Mesenchymal stem cell (in vitro differentiated cells and primary cell): ENCODE measurements at regions not wholly inside any gene's neighbourhood (a gene's known extent, or its start where the extent isn't known, plus 50 kb on each side); places are given as distances from the start of the nearest gene placed in this dataset.

Experiments used
- DNase-seq: peaks from one replicate; pipeline ENCODE4 v3.0.0-alpha.2; 2013
- H2AFZ ChIP-seq: one replicate; pipeline ENCODE4 v1.6.1; 2013; ENCODE audit warnings: low read depth, mild to moderate bottlenecking, control low read depth, inconsistent platforms, low read length, moderate library complexity
- H2AK5ac ChIP-seq: 2 replicates; pipeline ENCODE4 v1.6.1; 2013; ENCODE audit warnings: low read length, moderate library complexity, mild to moderate bottlenecking, inconsistent platforms; ENCODE audit not compliant: severe bottlenecking
- H2BK120ac ChIP-seq: one replicate; pipeline ENCODE4 v1.6.1; 2013; ENCODE audit warnings: low read depth, mild to moderate bottlenecking, inconsistent platforms, low read length, moderate library complexity
- H2BK12ac ChIP-seq, 2 experiments: one replicate each; pipeline ENCODE4 v1.6.1; 2013; ENCODE audit warnings: inconsistent platforms in 2 of 2, low read length in 2 of 2, mild to moderate bottlenecking in 2 of 2, moderate library complexity in 2 of 2, control low read depth in 1 of 2
- H2BK15ac ChIP-seq: one replicate; pipeline ENCODE4 v1.6.1; 2013; ENCODE audit warnings: mild to moderate bottlenecking, low read depth, inconsistent platforms; ENCODE audit not compliant: poor library complexity, severe bottlenecking
- H2BK5ac ChIP-seq: 2 replicates; pipeline ENCODE4 v1.6.1; 2013; ENCODE audit warnings: low read depth, mild to moderate bottlenecking, low read length, control low read depth, inconsistent platforms; ENCODE audit not compliant: poor library complexity, severe bottlenecking
- H3K14ac ChIP-seq, 2 experiments: one replicate each; pipeline ENCODE4 v1.6.1; 2013; ENCODE audit warnings: inconsistent platforms in 2 of 2, low read length in 2 of 2, control low read depth in 1 of 2, mild to moderate bottlenecking in 1 of 2, moderate library complexity in 1 of 2
- H3K18ac ChIP-seq, 2 experiments: one replicate each; pipeline ENCODE4 v1.6.1; 2013; ENCODE audit warnings: inconsistent platforms in 2 of 2, low read length in 2 of 2, control low read depth in 1 of 2, low read depth in 1 of 2, mild to moderate bottlenecking in 1 of 2
- H3K23ac ChIP-seq, 2 experiments: one replicate each; pipeline ENCODE4 v1.6.1; 2013; ENCODE audit warnings: inconsistent platforms in 2 of 2, low read length in 2 of 2, mild to moderate bottlenecking in 2 of 2, moderate library complexity in 2 of 2, control low read depth in 1 of 2
- H3K27ac ChIP-seq: 2 replicates; pipeline ENCODE4 v1.5.1; 2013; ENCODE audit warnings: mild to moderate bottlenecking, moderate library complexity, low read length, control low read depth, inconsistent platforms; ENCODE audit not compliant: poor library complexity, severe bottlenecking
- H3K27me3 ChIP-seq, 2 experiments: 2 replicates each; pipeline versions ENCODE4 v1.6.1 to v1.7.0; 2013; ENCODE audit warnings: low read length in 2 of 2, mild to moderate bottlenecking in 2 of 2, moderate library complexity in 2 of 2, control low read depth in 1 of 2, inconsistent platforms in 1 of 2; ENCODE audit not compliant: control insufficient read depth in 1 of 2, insufficient read depth in 1 of 2
- H3K36me3 ChIP-seq, 2 experiments: 2 replicates each; pipeline versions ENCODE4 v1.6.1 to v1.7.0; 2013; ENCODE audit warnings: low read length in 2 of 2, control low read depth in 1 of 2, inconsistent platforms in 1 of 2, low read depth in 1 of 2, mild to moderate bottlenecking in 1 of 2; ENCODE audit not compliant: insufficient read depth in 2 of 2, control insufficient read depth in 1 of 2
- H3K4ac ChIP-seq, 2 experiments: one replicate each; pipeline ENCODE4 v1.6.1; 2013; ENCODE audit warnings: inconsistent platforms in 2 of 2, low read length in 2 of 2, mild to moderate bottlenecking in 2 of 2, moderate library complexity in 2 of 2, control low read depth in 1 of 2, low read depth in 1 of 2
- H3K4me1 ChIP-seq: 2 replicates; pipeline ENCODE4 v1.6.1; 2013; ENCODE audit warnings: low read depth, low read length, control low read depth; ENCODE audit not compliant: control insufficient read depth, insufficient read depth
- H3K4me2 ChIP-seq: 2 replicates; pipeline ENCODE4 v1.6.1; 2013; ENCODE audit warnings: low read length, mild to moderate bottlenecking, inconsistent platforms; ENCODE audit not compliant: poor library complexity, severe bottlenecking
- H3K4me3 ChIP-seq, 2 experiments: 2 replicates each; pipeline versions ENCODE4 v1.5.1 to v1.7.0; 2013; ENCODE audit warnings: low read length in 2 of 2, mild to moderate bottlenecking in 2 of 2, control low read depth in 1 of 2, low read depth in 1 of 2; ENCODE audit not compliant: insufficient read depth in 1 of 2
- H3K79me1 ChIP-seq: replicated peaks from 2 replicates; pipeline ENCODE4 v1.6.1; 2013; ENCODE audit warnings: mild to moderate bottlenecking, control low read depth, low read length, inconsistent platforms; ENCODE audit not compliant: poor library complexity, severe bottlenecking
- H3K9ac ChIP-seq: 2 replicates; pipeline ENCODE4 v1.7.0; 2013; ENCODE audit warnings: mild to moderate bottlenecking, low read length, moderate library complexity
- H3K9me3 ChIP-seq: 2 replicates; pipeline ENCODE4 v1.7.0; 2013; ENCODE audit warnings: mild to moderate bottlenecking, low read length; ENCODE audit not compliant: control insufficient read depth
- H4K8ac ChIP-seq: one replicate; pipeline ENCODE4 v1.6.1; 2013; ENCODE audit warnings: inconsistent platforms, mild to moderate bottlenecking, low read length, moderate library complexity
- H4K91ac ChIP-seq: one replicate; pipeline ENCODE4 v1.6.1; 2013; ENCODE audit warnings: mild to moderate bottlenecking, low read length, inconsistent platforms
- WGBS: methylation state at CpG from one replicate; pipeline ENCODE4 v1.1.7; 2013; ENCODE audit warnings: mixed read lengths; 5-methylcytosine and 5-hydroxymethylcytosine counted together

DNA sequence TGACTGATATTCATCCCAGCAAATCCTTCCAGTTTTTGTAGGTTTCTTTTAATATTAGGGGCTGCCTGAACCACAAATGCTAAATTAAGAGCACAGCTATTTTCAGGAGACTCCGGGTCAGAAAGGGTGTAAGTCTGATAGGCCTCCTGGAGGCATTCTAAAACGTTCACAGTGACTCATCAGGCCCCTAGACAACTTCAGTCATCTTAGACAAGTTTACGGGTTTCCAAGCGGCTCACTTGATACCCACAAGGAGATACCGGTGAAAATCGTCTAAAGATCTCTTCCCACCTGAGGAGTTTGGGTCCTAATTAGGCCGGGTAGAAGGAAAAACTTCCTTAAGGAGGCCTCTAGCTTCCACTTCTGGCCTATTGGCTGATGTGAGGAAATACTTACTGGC lies 342.7 kb upstream of the USP9Y start:
- H4K8ac ChIP-seq, result no peak overlapping the region
- DNase-seq, result no peak
- H3K79me1 ChIP-seq, result no peaks in the 10 kb centered on the region
- H3K36me3 ChIP-seq, result no peaks in the 10 kb centered on the region
- H2AK5ac ChIP-seq, result no peak overlapping the region
- no peak overlapping the region for H2BK12ac ChIP-seq
- H3K18ac ChIP-seq, result no peak overlapping the region
- H2BK15ac ChIP-seq, result no peak overlapping the region
- no peak overlapping the region for H3K4me2 ChIP-seq
- 86% methylated on average over 6 of the region's 7 CpGs for WGBS
- H4K91ac ChIP-seq, result no peak overlapping the region
- no peaks in the 10 kb centered on the region for H3K4me1 ChIP-seq
- no peak overlapping the region for H3K4me3 ChIP-seq
- H3K4ac ChIP-seq, result no peak overlapping the region
- H3K9ac ChIP-seq, result no peak overlapping the region
- H2BK120ac ChIP-seq, result no peak overlapping the region
- no peak overlapping the region for H3K23ac ChIP-seq
- no peak overlapping the region for H2BK5ac ChIP-seq
- no peak overlapping the region for H3K27ac ChIP-seq
- no peak overlapping the region for H3K14ac ChIP-seq
- H3K27me3 ChIP-seq, result no peaks in the 10 kb centered on the region
- H3K9me3 ChIP-seq, result no peaks in the 10 kb centered on the region
- H2AFZ ChIP-seq, result no peak overlapping the region

DNA sequence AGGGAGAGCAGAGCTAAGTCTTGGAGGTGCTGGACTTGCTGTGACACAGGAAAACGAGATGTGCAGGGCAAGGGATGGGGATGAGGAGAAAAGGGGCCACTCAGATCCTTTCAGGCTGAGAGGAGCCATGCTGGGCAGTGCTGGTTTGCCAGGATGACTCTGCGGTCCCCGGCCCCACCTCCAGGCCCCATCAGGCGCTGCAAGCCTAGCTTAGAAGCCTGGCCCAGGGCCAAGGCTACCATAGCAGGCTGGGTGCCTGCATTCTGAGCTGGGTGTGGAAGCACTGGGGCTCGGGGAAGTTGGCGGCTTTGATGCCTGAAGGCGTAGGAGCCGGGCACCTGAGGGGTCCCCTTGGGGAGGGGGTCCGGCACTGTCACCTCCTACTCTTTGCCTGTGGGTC lies 341.2 kb upstream of the USP9Y start:
- WGBS, result 38% methylated on average over 2 of the region's 9 CpGs
- no peak overlapping the region for H4K8ac ChIP-seq
- H3K9ac ChIP-seq, result no peak overlapping the region

DNA sequence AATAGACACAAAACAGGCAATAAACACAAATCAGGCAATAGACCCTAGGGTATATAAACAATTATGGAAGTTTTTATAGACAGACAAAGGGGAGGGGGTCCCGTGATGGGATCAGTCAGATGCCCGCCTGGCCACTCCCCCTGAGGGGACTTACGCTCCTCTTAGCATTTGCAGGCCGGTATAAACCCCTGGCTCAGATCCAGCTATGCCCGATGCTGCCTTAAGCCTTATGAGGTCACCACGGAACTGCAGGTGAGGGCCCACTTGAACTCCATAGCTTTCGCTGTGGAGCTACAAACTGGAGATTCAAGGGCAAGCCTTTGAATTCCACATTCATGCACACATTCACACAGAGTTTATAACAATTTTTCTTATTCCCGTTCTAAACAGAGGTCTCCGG lies 340.5 kb upstream of the USP9Y start:
- Histone ChIP-seq H4K8ac (no peak overlapping the region), H3K4me3 (no peak overlapping the region), H3K4ac (no peak overlapping the region), H3K18ac (no peak overlapping the region), H3K79me1 (no peaks in the 10 kb centered on the region), H2BK5ac (no peak overlapping the region), H2BK15ac (no peak overlapping the region), H4K91ac (no peak overlapping the region), H3K9me3 (no peaks in the 10 kb centered on the region), H3K27ac (no peak overlapping the region), H3K4me1 (no peaks in the 10 kb centered on the region), H3K9ac (no peak overlapping the region), H3K4me2 (no peak overlapping the region), H3K23ac (no peak overlapping the region), H3K36me3 (no peaks in the 10 kb centered on the region), H2AK5ac (no peak overlapping the region), H2AFZ (no peak overlapping the region), H2BK12ac (no peak overlapping the region), H3K27me3 (no peaks in the 10 kb centered on the region), H3K14ac (no peak overlapping the region), H2BK120ac (no peak overlapping the region)
- no peak for DNase-seq
- WGBS, result 57% methylated on average over 7 of the region's 9 CpGs

More for the DNA sequence above, 341.2 kb upstream of the USP9Y start:
- H3K4me1 ChIP-seq, result no peaks in the 10 kb centered on the region
- no peak for DNase-seq
- no peak overlapping the region for H2BK120ac ChIP-seq
- no peak overlapping the region for H2BK15ac ChIP-seq
- H3K27ac ChIP-seq, result no peak overlapping the region
- no peak overlapping the region for H3K4me3 ChIP-seq
- no peaks in the 10 kb centered on the region for H3K36me3 ChIP-seq
- H3K9me3 ChIP-seq, result no peaks in the 10 kb centered on the region
- no peak overlapping the region for H3K23ac ChIP-seq
- H3K18ac ChIP-seq, result no peak overlapping the region
- H3K27me3 ChIP-seq, result no peaks in the 10 kb centered on the region
- H4K91ac ChIP-seq, result no peak overlapping the region
- no peak overlapping the region for H3K14ac ChIP-seq
- H2BK5ac ChIP-seq, result no peak overlapping the region
- no peaks in the 10 kb centered on the region for H3K79me1 ChIP-seq
- H3K4me2 ChIP-seq, result no peak overlapping the region
- no peak overlapping the region for H2AK5ac ChIP-seq
- no peak overlapping the region for H3K4ac ChIP-seq
- no peak overlapping the region for H2BK12ac ChIP-seq
- no peak overlapping the region for H2AFZ ChIP-seq

DNA sequence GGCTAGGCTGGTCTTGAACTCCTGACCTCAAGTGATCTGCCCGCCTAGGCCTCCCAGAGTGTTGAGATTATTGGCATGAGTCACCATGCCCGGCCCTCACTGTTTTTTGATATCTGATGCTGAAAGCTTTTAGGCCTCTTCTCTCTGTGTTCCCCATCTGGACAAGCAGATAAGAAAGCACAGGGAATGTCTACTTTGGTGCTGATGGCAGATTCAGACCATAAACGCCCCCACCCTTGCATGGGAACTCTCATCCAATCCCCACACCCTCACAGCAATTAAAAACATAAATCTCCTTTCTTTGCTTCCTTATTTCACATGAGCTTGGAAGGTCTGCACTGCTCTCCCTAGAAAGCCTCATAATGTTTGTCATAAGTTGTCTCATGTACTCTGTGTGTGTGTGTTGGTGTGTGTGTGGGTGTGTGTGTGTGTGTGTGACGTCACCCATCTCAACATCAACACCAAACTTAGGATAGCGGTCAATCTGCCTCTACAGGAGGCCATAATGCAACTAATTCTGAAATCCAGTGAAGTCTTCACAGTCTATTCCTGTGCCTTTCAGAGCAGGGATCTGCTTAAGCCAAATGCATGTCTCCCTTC lies 335.6 kb upstream of the USP9Y start:
- H2BK5ac ChIP-seq, result no peak overlapping the region
- no peaks in the 10 kb centered on the region for H3K36me3 ChIP-seq
- no peak overlapping the region for H3K4me3 ChIP-seq
- no peaks in the 10 kb centered on the region for H3K4me1 ChIP-seq
- no peak overlapping the region for H4K8ac ChIP-seq
- no peak overlapping the region for H2BK12ac ChIP-seq
- no peak overlapping the region for H3K27ac ChIP-seq
- no peak overlapping the region for H4K91ac ChIP-seq
- H2AK5ac ChIP-seq, result no peak overlapping the region
- no peak overlapping the region for H3K9ac ChIP-seq
- H2AFZ ChIP-seq, result no peak overlapping the region
- no peak overlapping the region for H3K4me2 ChIP-seq
- no peak overlapping the region for H2BK15ac ChIP-seq
- H3K14ac ChIP-seq, result no peak overlapping the region
- no peak overlapping the region for H3K18ac ChIP-seq
- 50% methylated on average over 2 of the region's 5 CpGs for WGBS
- no peaks in the 10 kb centered on the region for H3K9me3 ChIP-seq
- no peak overlapping the region for H3K23ac ChIP-seq
- DNase-seq, result peak; percentile 2
- H3K79me1 ChIP-seq, result no peaks in the 10 kb centered on the region
- no peak overlapping the region for H3K4ac ChIP-seq
- no peaks in the 10 kb centered on the region for H3K27me3 ChIP-seq
- H2BK120ac ChIP-seq, result no peak overlapping the region
